ENCODE measurements at regions not wholly inside any gene's neighbourhood (a gene's known extent, or its start where the extent isn't known, plus 50 kb on each side); places are given as distances from the start of the nearest gene placed in this dataset.

DNA sequence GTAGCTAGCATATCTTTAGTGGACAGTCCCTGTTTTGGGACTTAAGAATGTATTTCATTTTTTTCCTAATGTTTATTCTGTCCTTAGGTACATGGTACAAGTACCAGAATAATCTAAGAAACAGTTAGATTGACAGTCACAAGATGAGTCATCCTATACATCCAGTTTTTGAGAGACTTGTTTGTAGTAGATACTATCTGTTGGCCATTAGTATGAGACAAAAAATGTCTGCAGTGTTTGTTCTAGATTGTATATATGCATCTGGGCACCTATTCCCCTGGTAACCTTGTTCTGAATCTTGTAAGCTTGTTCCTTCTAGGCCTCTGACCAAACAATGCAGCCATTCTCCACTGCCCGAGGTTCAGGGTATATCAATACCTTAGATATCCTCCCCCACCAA lies 1343.5 kb downstream of the SUCLG1 start:
- Histone ChIP-seq H3K36me3 (no peaks in the 10 kb centered on the region), H3K27me3 (no peaks in the 10 kb centered on the region), H3K4me3 (no peak overlapping the region), H3K9me3 (no peaks in the 10 kb centered on the region), H3K4me1 (no peaks in the 10 kb centered on the region), H3K27ac (no peak overlapping the region)
- 88 to 95% (median 91%) methylated on average over 1 of the region's 1 CpG for WGBS, 4 donors
- DNase-seq (no peak), ATAC-seq (no peak)
- TF ChIP-seq POLR2A (IDR thresholded peaks at IDR 0.05), result no peak
- TF ChIP-seq, protein P1, sequence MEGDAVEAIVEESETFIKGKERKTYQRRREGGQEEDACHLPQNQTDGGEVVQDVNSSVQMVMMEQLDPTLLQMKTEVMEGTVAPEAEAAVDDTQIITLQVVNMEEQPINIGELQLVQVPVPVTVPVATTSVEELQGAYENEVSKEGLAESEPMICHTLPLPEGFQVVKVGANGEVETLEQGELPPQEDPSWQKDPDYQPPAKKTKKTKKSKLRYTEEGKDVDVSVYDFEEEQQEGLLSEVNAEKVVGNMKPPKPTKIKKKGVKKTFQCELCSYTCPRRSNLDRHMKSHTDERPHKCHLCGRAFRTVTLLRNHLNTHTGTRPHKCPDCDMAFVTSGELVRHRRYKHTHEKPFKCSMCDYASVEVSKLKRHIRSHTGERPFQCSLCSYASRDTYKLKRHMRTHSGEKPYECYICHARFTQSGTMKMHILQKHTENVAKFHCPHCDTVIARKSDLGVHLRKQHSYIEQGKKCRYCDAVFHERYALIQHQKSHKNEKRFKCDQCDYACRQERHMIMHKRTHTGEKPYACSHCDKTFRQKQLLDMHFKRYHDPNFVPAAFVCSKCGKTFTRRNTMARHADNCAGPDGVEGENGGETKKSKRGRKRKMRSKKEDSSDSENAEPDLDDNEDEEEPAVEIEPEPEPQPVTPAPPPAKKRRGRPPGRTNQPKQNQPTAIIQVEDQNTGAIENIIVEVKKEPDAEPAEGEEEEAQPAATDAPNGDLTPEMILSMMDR (IDR thresholded peaks at IDR 0.05), result no peak
- intact Hi-C loops (cut with DNase I), result no loop called here

DNA sequence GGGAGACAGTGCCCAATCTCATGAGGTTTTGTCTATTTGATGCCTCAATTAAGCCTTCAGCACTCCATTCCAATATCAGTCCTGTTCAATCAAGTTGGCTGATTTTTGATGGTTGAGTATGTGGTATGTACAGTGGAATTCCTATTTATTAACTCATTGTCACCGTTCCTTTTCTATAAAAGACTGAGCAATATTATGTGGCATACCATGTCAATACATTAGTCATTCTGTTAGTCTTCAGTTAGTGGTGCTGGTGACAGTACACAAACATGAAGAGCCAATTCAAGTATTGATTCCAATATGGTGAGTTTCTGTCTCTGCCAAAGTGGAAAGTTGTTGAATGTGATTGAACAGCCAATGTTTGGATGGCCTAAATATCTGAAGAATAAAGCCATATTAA lies 1343.9 kb downstream of the SUCLG1 start:
- intact Hi-C loops (cut with DNase I), result no loop called here
- DNase-seq (no peak), ATAC-seq (no peak)
- no peak for TF ChIP-seq POLR2A (IDR thresholded peaks at IDR 0.05)
- TF ChIP-seq, protein P1 (IDR thresholded peaks at IDR 0.05), result no peak
- WGBS, 4 donors, result 53 to 89% (median 73%) methylated on average over 1 of the region's 1 CpG
- Histone ChIP-seq H3K4me3 (no peak overlapping the region), H3K36me3 (no peaks in the 10 kb centered on the region), H3K4me1 (no peaks in the 10 kb centered on the region), H3K9me3 (no peaks in the 10 kb centered on the region), H3K27ac (no peak overlapping the region), H3K27me3 (no peaks in the 10 kb centered on the region)

DNA sequence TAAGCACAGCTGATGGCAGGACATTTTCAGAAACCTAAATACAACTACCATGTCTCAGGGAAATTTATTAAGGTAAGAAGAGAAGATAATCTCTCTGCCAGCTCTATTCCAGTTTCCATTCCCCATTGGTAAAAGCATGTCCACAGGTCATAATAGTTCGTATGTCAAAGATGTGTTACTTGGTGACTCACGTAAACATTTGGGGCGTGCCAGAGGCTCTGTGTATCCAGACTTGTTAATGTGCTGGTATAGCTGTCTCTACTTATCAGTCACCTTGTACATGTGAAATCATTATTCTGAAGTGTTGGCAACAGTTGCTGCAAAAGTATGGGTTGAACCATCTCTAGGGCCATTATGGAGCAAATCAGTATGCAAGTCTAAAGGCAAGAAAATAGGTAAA lies 1345.1 kb downstream of the SUCLG1 start:
- 67 to 78% (median 76%) methylated on average over 3 of the region's 3 CpGs for WGBS, 4 donors
- H3K4me3 ChIP-seq, result no peak overlapping the region
- ATAC-seq (no peak), DNase-seq (no peak)
- intact Hi-C loops (cut with DNase I), result no loop called here
- no peaks in the 10 kb centered on the region for H3K36me3 ChIP-seq
- H3K27me3 ChIP-seq, result no peaks in the 10 kb centered on the region
- TF ChIP-seq, protein P1 (IDR thresholded peaks at IDR 0.05), result no peak
- no peak for TF ChIP-seq POLR2A (IDR thresholded peaks at IDR 0.05)
- no peaks in the 10 kb centered on the region for H3K9me3 ChIP-seq
- no peaks in the 10 kb centered on the region for H3K4me1 ChIP-seq
- H3K27ac ChIP-seq, result no peak overlapping the region

- ATAC-seq (no peak), DNase-seq (no peak)
- Histone ChIP-seq H3K9me3 (no peaks in the 10 kb centered on the region), H3K36me3 (no peaks in the 10 kb centered on the region), H3K27me3 (no peaks in the 10 kb centered on the region), H3K27ac (no peak overlapping the region), H3K4me1 (no peaks in the 10 kb centered on the region), H3K4me3 (no peak overlapping the region)
- intact Hi-C loops (cut with DNase I), result no loop called here
- TF ChIP-seq, protein P1 (IDR thresholded peaks at IDR 0.05), result no peak
- no peak for TF ChIP-seq POLR2A (IDR thresholded peaks at IDR 0.05)
- WGBS, 4 donors, result 65 to 73% (median 69%) methylated on average over 2 of the region's 2 CpGs
These were observed 1346.2 kb downstream of the SUCLG1 start for GRCh38 chr2:83112858-83113257.

Data from heart left ventricle (tissue), 16 donors.